HL-60 (cell line): ENCODE measurements at regions not wholly inside any gene's neighbourhood (a gene's known extent, or its start where the extent isn't known, plus 50 kb on each side); places are given as distances from the start of the nearest gene placed in this dataset.

Experiments used
- POLR2AphosphoS5 ChIP-seq: IDR thresholded peaks from 2 replicates; pipeline ENCODE4 v1.6.1; 2012; ENCODE audit warnings: low read depth
- TF ChIP-seq, protein P1 (sequence below): IDR thresholded peaks from one replicate; pipeline ENCODE4 v1.5.1; 2011; ENCODE audit warnings: low read length, control low read depth, inconsistent platforms; ENCODE audit not compliant: insufficient read depth
- TF ChIP-seq, protein P2 (sequence below): IDR thresholded peaks from 2 replicates; pipeline ENCODE4 v1.6.1; 2012; ENCODE audit warnings: low read depth; ENCODE audit not compliant: insufficient replicate concordance

DNA sequence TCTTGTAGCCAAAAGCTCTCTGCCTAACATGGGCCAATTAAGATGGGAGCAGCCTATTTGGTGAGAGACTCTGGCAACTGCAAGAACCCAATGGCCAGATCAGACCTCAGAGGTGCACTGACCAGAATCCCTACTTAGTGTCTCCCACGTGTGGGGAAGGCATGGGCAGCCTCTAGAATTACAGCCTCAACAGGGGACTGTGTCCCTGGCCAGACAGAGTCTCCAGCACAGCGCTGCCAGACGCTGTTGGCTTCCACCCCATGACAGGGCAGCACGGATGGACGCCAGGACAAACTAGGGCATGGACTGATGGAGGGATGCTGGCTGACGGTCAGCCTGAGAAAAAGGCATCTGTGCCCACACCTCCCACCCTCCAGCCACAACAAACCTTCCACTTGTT lies 729.3 kb upstream of the AUTS2 start:
- TF ChIP-seq, protein P1, sequence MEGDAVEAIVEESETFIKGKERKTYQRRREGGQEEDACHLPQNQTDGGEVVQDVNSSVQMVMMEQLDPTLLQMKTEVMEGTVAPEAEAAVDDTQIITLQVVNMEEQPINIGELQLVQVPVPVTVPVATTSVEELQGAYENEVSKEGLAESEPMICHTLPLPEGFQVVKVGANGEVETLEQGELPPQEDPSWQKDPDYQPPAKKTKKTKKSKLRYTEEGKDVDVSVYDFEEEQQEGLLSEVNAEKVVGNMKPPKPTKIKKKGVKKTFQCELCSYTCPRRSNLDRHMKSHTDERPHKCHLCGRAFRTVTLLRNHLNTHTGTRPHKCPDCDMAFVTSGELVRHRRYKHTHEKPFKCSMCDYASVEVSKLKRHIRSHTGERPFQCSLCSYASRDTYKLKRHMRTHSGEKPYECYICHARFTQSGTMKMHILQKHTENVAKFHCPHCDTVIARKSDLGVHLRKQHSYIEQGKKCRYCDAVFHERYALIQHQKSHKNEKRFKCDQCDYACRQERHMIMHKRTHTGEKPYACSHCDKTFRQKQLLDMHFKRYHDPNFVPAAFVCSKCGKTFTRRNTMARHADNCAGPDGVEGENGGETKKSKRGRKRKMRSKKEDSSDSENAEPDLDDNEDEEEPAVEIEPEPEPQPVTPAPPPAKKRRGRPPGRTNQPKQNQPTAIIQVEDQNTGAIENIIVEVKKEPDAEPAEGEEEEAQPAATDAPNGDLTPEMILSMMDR, result no peak
- TF ChIP-seq, protein P2, sequence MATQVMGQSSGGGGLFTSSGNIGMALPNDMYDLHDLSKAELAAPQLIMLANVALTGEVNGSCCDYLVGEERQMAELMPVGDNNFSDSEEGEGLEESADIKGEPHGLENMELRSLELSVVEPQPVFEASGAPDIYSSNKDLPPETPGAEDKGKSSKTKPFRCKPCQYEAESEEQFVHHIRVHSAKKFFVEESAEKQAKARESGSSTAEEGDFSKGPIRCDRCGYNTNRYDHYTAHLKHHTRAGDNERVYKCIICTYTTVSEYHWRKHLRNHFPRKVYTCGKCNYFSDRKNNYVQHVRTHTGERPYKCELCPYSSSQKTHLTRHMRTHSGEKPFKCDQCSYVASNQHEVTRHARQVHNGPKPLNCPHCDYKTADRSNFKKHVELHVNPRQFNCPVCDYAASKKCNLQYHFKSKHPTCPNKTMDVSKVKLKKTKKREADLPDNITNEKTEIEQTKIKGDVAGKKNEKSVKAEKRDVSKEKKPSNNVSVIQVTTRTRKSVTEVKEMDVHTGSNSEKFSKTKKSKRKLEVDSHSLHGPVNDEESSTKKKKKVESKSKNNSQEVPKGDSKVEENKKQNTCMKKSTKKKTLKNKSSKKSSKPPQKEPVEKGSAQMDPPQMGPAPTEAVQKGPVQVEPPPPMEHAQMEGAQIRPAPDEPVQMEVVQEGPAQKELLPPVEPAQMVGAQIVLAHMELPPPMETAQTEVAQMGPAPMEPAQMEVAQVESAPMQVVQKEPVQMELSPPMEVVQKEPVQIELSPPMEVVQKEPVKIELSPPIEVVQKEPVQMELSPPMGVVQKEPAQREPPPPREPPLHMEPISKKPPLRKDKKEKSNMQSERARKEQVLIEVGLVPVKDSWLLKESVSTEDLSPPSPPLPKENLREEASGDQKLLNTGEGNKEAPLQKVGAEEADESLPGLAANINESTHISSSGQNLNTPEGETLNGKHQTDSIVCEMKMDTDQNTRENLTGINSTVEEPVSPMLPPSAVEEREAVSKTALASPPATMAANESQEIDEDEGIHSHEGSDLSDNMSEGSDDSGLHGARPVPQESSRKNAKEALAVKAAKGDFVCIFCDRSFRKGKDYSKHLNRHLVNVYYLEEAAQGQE, result no peak
- TF ChIP-seq POLR2AphosphoS5, result no peak
